GM19035 (cell line): ENCODE measurements at regions not wholly inside any gene's neighbourhood (a gene's known extent, or its start where the extent isn't known, plus 50 kb on each side); places are given as distances from the start of the nearest gene placed in this dataset.
A peak's percentile ranks its signal among the peaks of the same experiment; 100 is the strongest.
"Not testable (repeated sequence)": the region's sequence is repeated elsewhere in the genome, so short reads cannot be mapped to it uniquely, and the experiment has no call there.

Experiments used
- ATAC-seq: cut with Tn5 transposase; IDR thresholded peaks from one replicate; pipeline ENCODE4 v1.9.1; 2021; ENCODE audit not compliant: unreplicated experiment

GRCh38 chr7:149607683-149608082 is 110.1 kb upstream of the ZNF746 start:
- ATAC-seq = no peak

- ATAC-seq = no peak
These were observed 109.2 kb upstream of the ZNF746 start for GRCh38 chr7:149606826-149607225.

- no peak for ATAC-seq
These were observed 108.1 kb upstream of the ZNF746 start for GRCh38 chr7:149605696-149606095.

- no peak for ATAC-seq
These were observed 106.9 kb upstream of the ZNF746 start for GRCh38 chr7:149604521-149604920.

- peak; percentile 94 for ATAC-seq
These were observed 103.2 kb upstream of the ZNF746 start for GRCh38 chr7:149600669-149601330.

- ATAC-seq = peak; percentile 36
These were observed 102.1 kb upstream of the ZNF746 start for GRCh38 chr7:149599636-149600206.

- ATAC-seq = no peak
These were observed 101.2 kb upstream of the ZNF746 start for GRCh38 chr7:149598721-149599308.

GRCh38 chr7:149597789-149598188 is 100.2 kb upstream of the ZNF746 start:
- ATAC-seq = not testable (repeated sequence)

- ATAC-seq = no peak
These were observed 97.9 kb upstream of the ZNF746 start for GRCh38 chr7:149595541-149595940.

GRCh38 chr7:149595078-149595477 is 97.5 kb upstream of the ZNF746 start:
- no peak for ATAC-seq

GRCh38 chr7:149588930-149589329 is 91.3 kb upstream of the ZNF746 start:
- ATAC-seq = no peak

- no peak for ATAC-seq
These were observed 89.3 kb upstream of the ZNF746 start for GRCh38 chr7:149586646-149587645.

- no peak for ATAC-seq
These were observed 86.9 kb upstream of the ZNF746 start for GRCh38 chr7:149584530-149584929.

GRCh38 chr7:149584009-149584408 is 86.4 kb upstream of the ZNF746 start:
- ATAC-seq = no peak

- no peak for ATAC-seq
These were observed 82.7 kb upstream of the ZNF746 start for GRCh38 chr7:149580328-149580727.

- ATAC-seq = not testable (repeated sequence)
These were observed 81.8 kb upstream of the ZNF746 start for GRCh38 chr7:149579365-149579764.

- not testable (repeated sequence) for ATAC-seq
These were observed 76.8 kb upstream of the ZNF746 start for GRCh38 chr7:149574428-149574827.

GRCh38 chr7:149573519-149573918 is 75.9 kb upstream of the ZNF746 start:
- no peak for ATAC-seq

- ATAC-seq = not testable (repeated sequence)
These were observed 75.3 kb upstream of the ZNF746 start for GRCh38 chr7:149572920-149573319.

- no peak for ATAC-seq
These were observed 73.2 kb upstream of the ZNF746 start for GRCh38 chr7:149570784-149571183.

GRCh38 chr7:149569726-149570422 is 72.3 kb upstream of the ZNF746 start:
- no peak for ATAC-seq
